CD1c-positive myeloid dendritic cell (primary cell): ENCODE measurements at regions not wholly inside any gene's neighbourhood (a gene's known extent, or its start where the extent isn't known, plus 50 kb on each side); places are given as distances from the start of the nearest gene placed in this dataset.
"Not testable (repeated sequence)": the region's sequence is repeated elsewhere in the genome, so short reads cannot be mapped to it uniquely, and the experiment has no call there.

Experiments used
- DNase-seq: peaks from one replicate; pipeline ENCODE4 v3.0.0-alpha.2; 2016; ENCODE audit errors: extremely low spot score

- DNase-seq, result no peak
These were observed 378.4 kb downstream of the DDX10 start for GRCh38 chr11:109043315-109043714.

GRCh38 chr11:109046284-109046992, 375.6 kb upstream of the C11orf87 start:
- DNase-seq, result no peak

- DNase-seq, result no peak
These were observed 373.9 kb upstream of the C11orf87 start for GRCh38 chr11:109048098-109048497.

GRCh38 chr11:109051200-109051599, 370.8 kb upstream of the C11orf87 start:
- DNase-seq, result no peak

GRCh38 chr11:109059402-109059801, 362.6 kb upstream of the C11orf87 start:
- DNase-seq, result no peak

- DNase-seq, result no peak
These were observed 360.6 kb upstream of the C11orf87 start for GRCh38 chr11:109061394-109061793.

GRCh38 chr11:109062445-109062844, 359.5 kb upstream of the C11orf87 start:
- DNase-seq, result no peak

- DNase-seq, result no peak
These were observed 359.1 kb upstream of the C11orf87 start for GRCh38 chr11:109062871-109063270.

GRCh38 chr11:109064618-109065311, 357.2 kb upstream of the C11orf87 start:
- DNase-seq, result not testable (repeated sequence)

GRCh38 chr11:109071262-109071661, 350.7 kb upstream of the C11orf87 start:
- DNase-seq, result no peak

- no peak for DNase-seq
These were observed 350.1 kb upstream of the C11orf87 start for GRCh38 chr11:109071712-109072524.

- no peak for DNase-seq
These were observed 348.8 kb upstream of the C11orf87 start for GRCh38 chr11:109073032-109073822.

- DNase-seq, result no peak
These were observed 346.0 kb upstream of the C11orf87 start for GRCh38 chr11:109075976-109076375.

- no peak for DNase-seq
These were observed 345.1 kb upstream of the C11orf87 start for GRCh38 chr11:109076870-109077269.

GRCh38 chr11:109077291-109077920, 344.6 kb upstream of the C11orf87 start:
- no peak for DNase-seq

GRCh38 chr11:109085708-109086373, 336.1 kb upstream of the C11orf87 start:
- no peak for DNase-seq

GRCh38 chr11:109086931-109087330, 335.1 kb upstream of the C11orf87 start:
- no peak for DNase-seq

- no peak for DNase-seq
These were observed 333.9 kb upstream of the C11orf87 start for GRCh38 chr11:109088086-109088485.

- no peak for DNase-seq
These were observed 332.8 kb upstream of the C11orf87 start for GRCh38 chr11:109089144-109089543.

- no peak for DNase-seq
These were observed 328.6 kb upstream of the C11orf87 start for GRCh38 chr11:109093354-109093753.

- no peak for DNase-seq
These were observed 325.7 kb upstream of the C11orf87 start for GRCh38 chr11:109096266-109096665.
